HG03196 (cell line): ENCODE measurements at regions not wholly inside any gene's neighbourhood (a gene's known extent, or its start where the extent isn't known, plus 50 kb on each side); places are given as distances from the start of the nearest gene placed in this dataset.

Experiments
- ATAC-seq: cut with Tn5 transposase; IDR thresholded peaks from one replicate; pipeline ENCODE4 v1.9.1; 2021; ENCODE audit not compliant: unreplicated experiment

DNA sequence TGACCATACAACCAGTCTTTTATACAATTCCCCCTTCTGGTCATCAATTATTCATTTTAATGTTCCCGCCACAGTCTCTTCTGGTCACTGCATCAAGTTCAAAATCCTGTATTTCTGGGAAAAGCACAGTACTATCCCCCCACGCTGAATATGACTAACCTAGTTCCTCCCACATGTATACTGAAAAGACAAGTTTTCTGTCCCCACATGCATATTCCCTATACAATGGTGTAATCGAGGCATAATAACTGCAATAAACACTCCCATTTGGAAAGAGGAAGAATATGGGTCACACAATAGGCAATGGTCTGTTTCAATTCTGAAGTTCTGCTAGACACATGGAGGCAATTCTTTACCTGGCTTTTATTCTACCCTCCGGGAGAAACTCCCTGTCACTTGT, 344.9 kb downstream of the EFNA5 start:
- ATAC-seq = no peak

GRCh38 chr5:107324809-107325208, 345.9 kb downstream of the EFNA5 start:
- ATAC-seq = no peak

DNA sequence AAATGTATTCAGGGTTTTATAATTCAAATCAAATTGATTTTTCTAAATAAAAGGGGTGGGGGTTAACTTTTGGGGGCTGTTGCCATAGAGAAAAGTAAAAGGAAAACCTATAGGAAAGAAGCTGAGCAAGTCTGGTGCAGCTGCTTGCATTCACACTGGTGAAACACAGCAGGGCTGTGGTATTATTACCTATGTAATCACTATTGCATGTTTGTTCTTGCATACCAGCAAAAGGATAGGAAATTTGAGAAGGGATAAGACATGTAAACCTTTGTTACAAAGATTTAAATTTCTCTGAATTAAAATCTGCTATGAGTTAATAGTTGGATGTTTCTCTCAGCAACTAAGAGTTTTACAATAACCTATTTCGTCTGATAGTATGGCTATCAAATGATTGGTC, 346.7 kb downstream of the EFNA5 start:
- no peak for ATAC-seq

DNA sequence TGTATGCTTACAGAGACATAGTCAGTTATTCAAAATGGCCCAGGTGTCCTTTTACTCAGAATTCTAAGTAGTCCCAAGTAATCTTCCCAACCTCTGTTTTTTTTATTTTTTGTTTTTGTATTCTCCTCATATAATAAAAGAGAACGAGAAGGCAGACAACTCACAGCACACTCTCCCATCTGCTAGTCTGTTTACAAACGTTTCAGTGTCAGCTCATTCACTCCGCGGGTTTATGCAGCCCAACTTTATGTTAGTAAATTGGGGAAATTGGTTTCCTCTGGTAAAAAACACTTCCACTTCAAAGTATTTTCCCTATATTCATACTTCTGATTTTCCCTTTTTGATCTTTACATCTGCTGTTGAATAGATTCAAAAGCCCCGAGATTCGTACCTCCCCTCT, 347.2 kb downstream of the EFNA5 start:
- no peak for ATAC-seq

DNA sequence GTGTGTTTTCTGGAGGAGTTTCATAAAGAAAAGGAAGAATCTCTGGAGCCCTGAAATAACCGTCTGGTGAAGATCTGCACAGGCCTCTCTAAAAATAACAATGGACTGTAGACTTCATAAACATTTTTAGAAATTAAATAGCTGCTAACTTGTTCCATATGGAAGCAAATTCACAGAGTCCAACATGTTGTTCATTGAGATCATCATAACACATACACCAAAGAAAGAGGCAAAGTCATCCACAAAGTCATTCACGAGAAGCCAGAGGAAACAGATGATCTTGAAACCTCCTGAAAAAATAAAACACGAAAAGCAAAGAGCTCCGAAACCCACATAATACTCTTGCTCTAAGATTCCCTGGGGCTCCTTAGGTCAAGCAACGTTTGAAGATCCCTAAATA, 347.8 kb downstream of the EFNA5 start:
- ATAC-seq = no peak

- no peak for ATAC-seq
Observed at GRCh38 chr5:107321906-107322305, 348.8 kb downstream of the EFNA5 start.

- no peak for ATAC-seq
Observed at GRCh38 chr5:107320846-107321245, 349.9 kb downstream of the EFNA5 start.

DNA sequence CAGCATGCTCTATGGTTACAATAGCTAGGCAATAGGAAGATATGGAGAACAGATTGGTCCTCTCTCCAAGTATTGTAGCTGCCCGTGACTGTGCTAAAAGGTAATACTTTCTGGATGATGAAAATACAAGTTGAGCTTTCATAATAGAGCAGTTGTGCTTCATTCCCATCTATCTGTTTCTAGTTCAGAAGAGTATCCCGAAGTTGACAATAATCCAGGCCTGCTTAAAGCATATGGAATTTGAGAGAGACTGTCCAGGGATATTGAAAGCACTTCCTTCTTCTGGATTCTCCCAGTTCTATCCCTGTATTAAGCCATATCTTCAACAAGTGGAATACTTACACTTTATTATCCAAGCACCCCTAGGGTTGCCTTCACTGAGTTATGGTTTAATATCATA, 350.4 kb downstream of the EFNA5 start:
- ATAC-seq = no peak

DNA sequence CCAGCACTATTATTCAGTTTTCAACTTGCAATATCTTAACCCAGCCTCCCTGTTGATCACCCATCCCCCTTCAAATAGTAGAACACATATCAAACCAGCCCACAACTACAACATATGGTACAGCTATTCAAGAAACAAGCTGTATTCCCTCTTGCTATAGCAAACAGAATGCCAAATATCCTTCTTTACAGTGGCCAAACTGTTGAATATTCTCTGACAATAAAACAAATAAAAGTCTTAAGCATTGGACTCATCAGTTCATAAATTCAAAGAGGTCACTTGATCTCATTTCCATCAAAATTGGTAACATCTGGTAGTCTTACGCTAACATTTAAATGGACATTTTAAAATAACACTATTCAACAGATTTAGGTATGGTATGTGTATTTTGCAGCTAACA, 350.8 kb downstream of the EFNA5 start:
- ATAC-seq = no peak

GRCh38 chr5:107314330-107314729, 356.4 kb downstream of the EFNA5 start:
- ATAC-seq = no peak

- no peak for ATAC-seq
Observed at GRCh38 chr5:107313921-107314320, 356.8 kb downstream of the EFNA5 start.

DNA sequence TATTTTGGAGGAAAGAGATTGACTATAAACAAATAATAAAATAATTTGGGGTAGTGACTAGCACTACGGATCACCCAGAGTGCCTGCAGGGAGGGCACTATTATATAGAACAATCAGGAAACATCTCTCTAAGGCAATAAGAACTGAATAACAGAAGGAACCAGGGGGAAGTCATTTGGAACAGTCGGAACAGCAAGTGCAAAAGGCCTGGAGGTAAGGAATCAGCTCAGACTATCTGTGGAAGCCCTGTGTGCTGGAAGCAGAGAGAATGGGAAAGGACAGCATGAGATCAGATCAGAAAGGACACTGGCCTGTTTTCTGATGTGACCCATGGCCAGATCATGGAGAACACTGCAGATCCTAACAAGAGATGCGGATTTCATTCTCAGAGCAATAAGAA, 357.6 kb downstream of the EFNA5 start:
- ATAC-seq = no peak

DNA sequence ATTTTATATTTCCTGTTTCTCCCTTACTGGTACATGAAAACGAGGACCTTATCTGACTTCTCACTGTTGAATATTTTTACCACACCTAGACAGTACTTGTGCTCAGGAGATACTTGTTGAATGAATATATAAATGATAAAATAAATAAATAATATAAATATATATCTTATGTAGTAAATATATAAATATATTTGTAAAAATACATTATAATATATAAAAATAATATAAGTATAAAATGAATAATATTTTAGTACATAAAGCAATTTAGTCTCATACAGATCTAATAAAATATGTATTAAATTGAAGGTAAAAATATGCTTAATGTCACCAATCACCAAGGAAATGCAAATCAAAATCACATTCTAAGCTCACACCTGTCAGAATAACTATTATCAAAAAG, 360.6 kb downstream of the EFNA5 start:
- no peak for ATAC-seq

DNA sequence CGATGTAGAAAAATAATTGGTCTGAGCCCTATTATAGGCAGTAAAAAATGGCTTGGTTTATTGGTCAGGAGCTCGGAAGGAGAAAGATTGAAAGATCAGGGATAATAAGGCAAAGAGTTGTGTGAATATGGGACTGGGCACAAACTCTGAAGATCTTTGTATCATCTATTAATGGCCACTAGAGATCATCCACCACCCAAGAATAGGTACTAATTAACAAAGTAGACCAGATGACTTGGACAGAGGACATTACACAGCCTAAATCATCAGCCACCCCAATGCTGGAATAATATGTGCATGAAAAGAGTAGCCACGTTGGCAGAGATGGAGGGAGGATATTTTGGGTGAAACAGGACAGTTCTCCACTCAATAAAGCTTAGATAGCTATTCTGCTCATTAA, 364.1 kb downstream of the EFNA5 start:
- no peak for ATAC-seq

DNA sequence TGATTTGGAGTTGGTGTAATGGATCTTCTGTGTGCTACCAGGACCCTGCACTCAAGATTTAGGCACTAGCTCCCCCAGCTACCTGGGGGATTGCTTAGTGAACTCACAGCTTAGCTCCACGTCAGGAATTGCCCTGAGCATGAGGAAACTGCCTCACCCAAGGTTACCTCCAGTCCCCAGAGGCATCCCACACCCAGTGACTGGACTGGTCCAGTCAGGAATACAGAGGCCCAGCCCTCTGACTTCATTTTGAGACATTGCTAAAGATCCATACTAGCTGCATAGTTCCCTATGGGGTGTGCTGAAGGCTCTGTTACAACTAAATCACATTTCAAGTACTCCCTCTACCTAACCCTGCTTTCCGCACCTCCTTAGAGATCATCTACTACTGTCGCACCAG, 364.7 kb downstream of the EFNA5 start:
- ATAC-seq = no peak

DNA sequence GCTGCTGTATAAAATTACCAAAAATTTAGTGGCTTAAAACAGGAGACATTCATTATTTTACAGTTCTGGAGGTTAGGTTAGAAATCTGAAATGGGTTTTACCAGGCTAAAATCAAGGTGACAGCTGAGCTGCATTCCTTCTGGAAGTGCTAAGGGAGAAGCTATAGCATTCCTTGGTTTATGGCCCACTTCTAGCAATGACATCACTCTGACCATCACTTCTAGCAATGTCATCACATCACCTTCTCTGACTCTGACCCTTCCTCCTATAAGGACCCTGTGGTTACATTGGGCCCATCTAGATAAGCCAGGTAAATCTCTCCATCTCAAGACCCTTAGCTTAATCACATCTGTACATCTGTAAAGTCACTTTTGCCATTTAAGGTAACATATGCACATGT, 366.1 kb downstream of the EFNA5 start:
- no peak for ATAC-seq

DNA sequence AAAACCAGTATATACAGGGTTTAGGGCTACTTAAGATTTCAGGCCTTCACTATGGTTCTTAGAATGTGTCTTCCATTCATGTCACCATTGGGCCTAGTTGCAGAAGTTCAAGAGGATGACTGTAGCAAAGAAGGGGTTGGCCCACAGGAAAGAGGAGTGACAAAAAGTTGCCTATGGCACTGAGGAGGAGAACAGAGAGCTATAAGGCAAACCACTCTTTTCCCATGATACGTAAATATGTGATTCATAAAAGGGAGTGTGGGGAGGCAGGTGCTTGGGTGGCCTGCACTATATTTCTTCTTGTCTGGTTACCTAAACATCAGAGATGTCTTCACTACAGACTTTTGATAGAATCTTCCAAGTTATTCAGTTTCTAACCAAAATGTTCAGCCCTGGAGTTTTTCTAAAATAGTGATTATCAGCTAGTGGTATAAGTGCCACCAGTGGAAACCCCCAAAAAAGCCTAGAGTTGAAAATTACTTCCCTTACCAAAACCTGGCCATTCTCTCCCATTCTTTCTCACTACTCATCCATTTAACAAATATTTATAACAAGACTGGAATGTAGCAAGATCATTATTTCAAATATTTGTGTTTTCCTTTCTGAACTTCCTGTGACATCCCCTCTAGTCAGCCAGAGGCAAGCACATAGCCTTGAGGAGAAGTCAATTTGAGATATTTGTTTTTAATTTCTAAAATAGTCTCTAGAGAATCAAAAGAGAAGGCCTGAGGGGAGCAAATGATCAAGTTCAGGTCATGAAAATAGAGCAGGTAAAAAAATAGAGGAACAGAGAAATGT, 367.4 kb downstream of the EFNA5 start:
- no peak for ATAC-seq

GRCh38 chr5:107302441-107302840, 368.3 kb downstream of the EFNA5 start:
- no peak for ATAC-seq

GRCh38 chr5:107301999-107302398, 368.7 kb downstream of the EFNA5 start:
- no peak for ATAC-seq

DNA sequence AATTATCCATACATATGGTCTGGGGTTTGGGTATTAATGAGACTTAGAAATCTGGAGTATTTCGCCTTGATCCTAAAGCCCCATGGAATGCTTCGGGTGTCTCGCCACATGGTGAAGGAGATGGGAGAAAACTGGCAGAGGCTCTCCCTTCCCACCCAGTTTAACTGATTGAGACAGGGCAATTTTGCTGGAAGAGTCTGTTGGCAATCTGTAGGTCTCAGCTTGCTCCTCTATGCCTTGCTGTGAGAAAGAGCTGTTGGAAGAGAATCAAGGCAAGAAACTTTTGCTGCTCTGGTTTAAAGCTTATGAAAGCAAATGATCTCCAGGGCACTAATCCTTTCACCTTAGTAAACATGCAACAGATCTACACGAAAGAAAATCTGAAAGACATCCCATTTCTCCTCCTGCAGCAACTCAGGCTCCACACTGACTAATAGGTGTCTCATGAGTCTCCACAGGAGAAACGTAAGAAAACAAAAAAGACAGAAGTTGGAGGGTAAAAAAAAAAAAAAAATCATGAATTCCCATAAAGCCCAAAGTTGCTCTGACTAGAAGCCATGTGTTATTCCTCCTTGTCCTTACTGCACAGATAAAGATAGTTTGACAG, 369.9 kb downstream of the EFNA5 start:
- ATAC-seq = no peak

- no peak for ATAC-seq
Observed at GRCh38 chr5:107296572-107296971, 374.2 kb downstream of the EFNA5 start.

GRCh38 chr5:107295914-107296313, 374.8 kb downstream of the EFNA5 start:
- no peak for ATAC-seq

DNA sequence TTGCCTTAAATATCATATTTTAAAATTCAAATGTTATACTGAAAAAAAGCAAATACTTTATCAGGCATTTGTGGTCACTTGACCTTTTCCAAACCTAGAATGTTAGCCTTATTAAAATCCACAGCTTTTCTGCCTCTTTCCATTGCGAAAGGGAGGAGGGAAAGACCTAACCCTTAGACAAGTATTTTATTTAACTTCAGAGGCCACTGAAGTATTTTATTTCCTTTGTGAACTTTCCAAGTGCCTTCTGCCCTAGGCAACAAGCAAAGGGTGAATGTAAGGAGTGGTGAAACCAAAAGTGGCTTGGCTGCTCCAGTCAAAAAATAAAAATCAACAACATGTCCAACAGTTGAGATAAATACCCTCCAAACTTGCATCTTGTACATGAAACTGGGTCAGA, 376.1 kb downstream of the EFNA5 start:
- no peak for ATAC-seq
